Thoracic aorta (tissue), 2 donors: ENCODE measurements at regions not wholly inside any gene's neighbourhood (a gene's known extent, or its start where the extent isn't known, plus 50 kb on each side); places are given as distances from the start of the nearest gene placed in this dataset.

Experiments
- ATAC-seq: fragments of 150-250 bp; one replicate; pipeline ENCODE4 v1.8.0; 2017; ENCODE audit warnings: low read depth; ENCODE audit not compliant: insufficient number of reproducible peaks, low FRiP score
- DNase-seq: peaks from one replicate; pipeline ENCODE4 v3.0.0-alpha.2; 2020; ENCODE audit warnings: low spot score
- H3K27ac ChIP-seq, 2 donors: fragments of 200-600 bp; sonication (generic); 1 replicate in 1 of 2; 2 replicates in 1 of 2; pipeline ENCODE4 v1.5.1; 2016; ENCODE audit warnings: mild to moderate bottlenecking in 2 of 2, moderate library complexity in 2 of 2
- H3K27me3 ChIP-seq: fragments of 200-600 bp; sonication (generic); replicated peaks from 2 replicates; pipeline ENCODE4 v1.6.0; 2016; ENCODE audit warnings: mild to moderate bottlenecking; ENCODE audit not compliant: insufficient read depth
- H3K36me3 ChIP-seq: fragments of 200-600 bp; sonication (generic); one replicate; pipeline ENCODE4 v1.5.1; 2016
- H3K4me1 ChIP-seq, 2 donors: fragments of 200-600 bp; sonication (generic); 1 replicate in 1 of 2; 2 replicates in 1 of 2; pipeline versions ENCODE4 v1.5.1 to v1.6.0; 2016; ENCODE audit warnings: low read depth in 2 of 2, mild to moderate bottlenecking in 1 of 2; ENCODE audit not compliant: control insufficient read depth in 1 of 2
- H3K4me3 ChIP-seq: fragments of 200-600 bp; sonication (generic); 2 replicates; pipeline ENCODE4 v1.5.1; 2016; ENCODE audit warnings: mild to moderate bottlenecking
- H3K9me3 ChIP-seq: fragments of 200-600 bp; sonication (generic); 2 replicates; pipeline ENCODE4 v1.5.1; 2016
- TF ChIP-seq, protein P1 (sequence below): fragments of 200-600 bp; sonication (generic); IDR thresholded peaks from one replicate; pipeline ENCODE4 v1.5.1; 2019; ENCODE audit warnings: antibody characterized with exemption

DNA sequence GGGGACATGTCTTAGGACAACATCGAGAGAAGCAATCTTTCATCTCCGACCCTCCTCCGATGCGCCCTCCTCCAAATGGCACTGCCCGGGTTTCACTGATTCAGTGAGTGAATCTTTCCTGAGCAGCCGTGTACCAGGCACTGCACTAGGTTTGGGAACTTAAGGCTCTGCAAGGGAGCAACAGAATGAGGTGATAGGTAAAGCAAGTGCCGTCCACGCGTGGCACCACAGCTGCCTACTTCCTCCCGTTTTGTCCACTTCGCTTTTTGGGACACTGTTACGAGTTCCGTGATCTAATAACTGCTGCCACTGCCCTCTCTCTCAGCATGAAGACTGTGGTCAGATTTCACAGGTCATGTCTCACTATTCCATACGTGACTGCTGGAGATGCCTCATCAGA lies 131.0 kb downstream of the TEX29 start:
- DNase-seq (no peak), ATAC-seq (no peak)
- no peaks in the 10 kb centered on the region for H3K36me3 ChIP-seq
- TF ChIP-seq, protein P1, sequence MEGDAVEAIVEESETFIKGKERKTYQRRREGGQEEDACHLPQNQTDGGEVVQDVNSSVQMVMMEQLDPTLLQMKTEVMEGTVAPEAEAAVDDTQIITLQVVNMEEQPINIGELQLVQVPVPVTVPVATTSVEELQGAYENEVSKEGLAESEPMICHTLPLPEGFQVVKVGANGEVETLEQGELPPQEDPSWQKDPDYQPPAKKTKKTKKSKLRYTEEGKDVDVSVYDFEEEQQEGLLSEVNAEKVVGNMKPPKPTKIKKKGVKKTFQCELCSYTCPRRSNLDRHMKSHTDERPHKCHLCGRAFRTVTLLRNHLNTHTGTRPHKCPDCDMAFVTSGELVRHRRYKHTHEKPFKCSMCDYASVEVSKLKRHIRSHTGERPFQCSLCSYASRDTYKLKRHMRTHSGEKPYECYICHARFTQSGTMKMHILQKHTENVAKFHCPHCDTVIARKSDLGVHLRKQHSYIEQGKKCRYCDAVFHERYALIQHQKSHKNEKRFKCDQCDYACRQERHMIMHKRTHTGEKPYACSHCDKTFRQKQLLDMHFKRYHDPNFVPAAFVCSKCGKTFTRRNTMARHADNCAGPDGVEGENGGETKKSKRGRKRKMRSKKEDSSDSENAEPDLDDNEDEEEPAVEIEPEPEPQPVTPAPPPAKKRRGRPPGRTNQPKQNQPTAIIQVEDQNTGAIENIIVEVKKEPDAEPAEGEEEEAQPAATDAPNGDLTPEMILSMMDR: no peak
- H3K9me3 ChIP-seq: no peaks in the 10 kb centered on the region
- no peaks in the 10 kb centered on the region for H3K4me1 ChIP-seq
- no peaks in the 10 kb centered on the region for H3K27me3 ChIP-seq
- no peak overlapping the region for H3K27ac ChIP-seq
- no peak overlapping the region for H3K4me3 ChIP-seq

DNA sequence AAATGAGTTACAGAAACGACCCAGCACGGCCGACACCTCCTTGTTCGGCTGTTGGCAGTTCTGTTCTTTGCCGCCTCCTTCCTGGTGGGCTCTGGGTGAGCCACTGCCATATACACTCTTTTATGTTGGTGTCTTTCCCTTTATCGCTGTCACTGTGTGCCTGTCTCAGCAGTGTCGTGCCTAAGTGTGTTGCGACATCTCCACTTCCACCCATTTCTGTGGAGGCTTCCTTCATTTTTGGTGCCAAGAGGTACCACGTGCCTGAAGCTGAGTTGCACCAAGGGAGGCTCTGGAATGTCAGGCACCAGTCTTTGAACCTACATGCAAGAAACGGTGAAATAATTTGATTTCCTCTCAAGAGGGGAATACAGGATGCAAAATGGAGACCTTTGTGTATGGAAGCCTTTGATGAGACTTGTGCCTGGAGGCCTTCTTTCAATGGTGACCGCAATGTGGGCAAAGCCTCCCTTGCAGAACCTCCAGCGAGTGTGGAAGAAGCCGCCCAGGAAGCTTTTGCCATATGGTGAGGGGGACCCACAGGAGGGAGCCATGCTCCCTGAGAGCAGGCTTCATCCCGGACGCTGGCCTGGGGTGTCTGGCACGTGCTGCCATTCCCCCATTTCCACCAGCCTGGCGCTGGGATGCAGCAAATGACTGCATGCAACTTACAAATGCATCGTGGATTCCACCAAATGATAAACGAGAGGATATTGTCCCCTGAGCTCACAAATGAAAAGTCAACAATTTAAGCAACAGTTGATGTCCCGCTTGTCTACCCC lies 136.2 kb downstream of the TEX29 start:
- no peaks in the 10 kb centered on the region for H3K9me3 ChIP-seq
- no peaks in the 10 kb centered on the region for H3K36me3 ChIP-seq
- H3K27ac ChIP-seq: no peak overlapping the region
- ATAC-seq (no peak), DNase-seq (no peak)
- no peak overlapping the region for H3K4me3 ChIP-seq
- H3K27me3 ChIP-seq: no peaks in the 10 kb centered on the region
- TF ChIP-seq, protein P1: no peak
- no peaks in the 10 kb centered on the region for H3K4me1 ChIP-seq

DNA sequence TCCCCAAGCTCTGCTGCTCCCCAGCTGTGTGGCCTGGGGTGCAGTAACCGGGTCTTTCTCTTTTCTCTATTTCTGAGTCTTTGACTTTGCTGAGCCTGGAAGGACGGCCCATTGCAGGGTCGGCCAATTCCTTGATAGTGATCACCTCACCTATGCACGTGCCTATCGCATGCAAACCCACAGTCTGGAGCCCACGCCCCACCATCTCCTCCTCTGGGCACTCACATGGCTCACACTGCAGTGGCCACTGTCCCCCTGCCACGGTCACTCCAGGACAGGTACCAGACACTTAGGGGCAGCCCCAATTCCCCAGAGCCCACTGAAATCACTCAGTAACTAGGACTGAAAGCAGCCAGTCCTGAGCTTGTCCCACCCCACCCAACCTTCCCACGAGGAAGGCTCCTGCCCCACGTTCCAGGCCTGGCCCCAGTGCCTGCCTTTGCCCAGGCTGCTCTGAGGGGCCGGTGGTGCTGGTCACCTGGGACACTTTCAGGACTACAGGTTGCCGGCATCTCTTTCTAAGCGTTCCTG lies 137.6 kb downstream of the TEX29 start:
- H3K9me3 ChIP-seq: no peaks in the 10 kb centered on the region
- DNase-seq: no peak
- TF ChIP-seq, protein P1: no peak
- no peaks in the 10 kb centered on the region for H3K4me1 ChIP-seq
- no peak for ATAC-seq
- no peaks in the 10 kb centered on the region for H3K27me3 ChIP-seq
- H3K4me3 ChIP-seq: no peak overlapping the region
- H3K36me3 ChIP-seq: no peaks in the 10 kb centered on the region
- H3K27ac ChIP-seq: no peak overlapping the region

DNA sequence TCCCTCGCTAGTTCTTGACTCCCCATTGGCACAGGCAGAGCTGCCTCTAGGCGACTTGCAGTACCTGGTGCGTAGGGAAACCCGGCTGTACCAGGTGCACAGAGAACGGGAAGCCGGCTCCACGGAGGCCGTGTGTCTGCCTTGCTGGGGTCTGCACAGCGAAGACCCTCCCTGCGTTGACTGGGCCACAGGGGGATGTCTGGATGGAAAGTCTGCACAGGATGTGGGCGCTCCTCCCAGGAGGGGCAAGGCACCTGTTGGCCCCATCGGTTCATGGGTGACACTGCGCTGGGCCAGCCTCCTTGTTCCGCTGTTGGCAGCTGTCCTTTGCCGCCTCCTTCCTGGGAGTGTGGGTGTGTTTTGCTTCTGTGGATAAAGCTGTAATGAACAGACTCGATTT lies 138.3 kb downstream of the TEX29 start:
- Histone ChIP-seq H3K27ac (no peak overlapping the region), H3K9me3 (no peaks in the 10 kb centered on the region), H3K4me1 (no peaks in the 10 kb centered on the region), H3K36me3 (no peaks in the 10 kb centered on the region), H3K27me3 (no peaks in the 10 kb centered on the region), H3K4me3 (no peak overlapping the region)
- ATAC-seq: no peak
- TF ChIP-seq, protein P1: no peak
- no peak for DNase-seq

DNA sequence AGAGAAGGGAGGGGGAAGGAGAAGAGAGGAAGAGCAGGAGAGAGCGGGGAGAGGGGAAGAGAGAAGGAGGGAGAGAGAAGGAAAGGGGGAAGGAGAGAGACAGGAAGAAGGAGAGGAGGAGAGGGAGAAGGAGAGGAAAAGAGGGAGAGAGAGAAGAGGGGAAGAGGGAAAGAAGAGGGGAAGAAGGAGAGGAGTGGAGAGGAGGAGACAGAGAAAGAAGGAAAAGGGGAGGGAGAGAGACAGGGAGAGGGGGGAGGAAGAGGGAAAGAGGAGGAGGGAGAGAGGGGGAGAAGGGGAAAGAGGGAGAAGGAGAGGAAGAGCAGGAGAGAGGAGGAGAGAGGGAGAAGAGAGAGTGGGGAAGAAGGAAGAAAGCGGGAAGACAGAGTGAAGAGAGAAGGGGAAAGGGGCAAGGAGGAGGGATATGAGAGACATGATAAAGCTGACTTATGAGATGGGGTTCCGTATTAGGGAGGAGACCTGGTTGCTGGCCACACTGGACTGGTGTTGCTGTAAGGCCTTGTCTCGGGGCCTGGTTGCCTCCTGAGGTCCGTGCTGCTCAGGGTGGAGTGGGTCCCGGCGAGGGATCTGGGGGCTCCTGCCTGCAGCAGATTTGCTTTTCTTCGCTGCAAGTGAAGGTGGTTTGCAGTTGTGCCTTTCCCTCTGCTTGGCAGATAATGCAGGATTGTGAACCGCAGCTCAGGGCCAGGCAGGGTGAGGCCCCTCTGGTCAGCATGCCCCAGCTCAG lies 139.5 kb downstream of the TEX29 start:
- H3K4me1 ChIP-seq: no peaks in the 10 kb centered on the region
- TF ChIP-seq, protein P1: no peak
- H3K36me3 ChIP-seq: no peaks in the 10 kb centered on the region
- H3K27ac ChIP-seq: no peak overlapping the region
- H3K4me3 ChIP-seq: no peak overlapping the region
- no peaks in the 10 kb centered on the region for H3K9me3 ChIP-seq
- ATAC-seq (no peak), DNase-seq (no peak)
- no peaks in the 10 kb centered on the region for H3K27me3 ChIP-seq
